GM12873 (cell line): ENCODE measurements at regions not wholly inside any gene's neighbourhood (a gene's known extent, or its start where the extent isn't known, plus 50 kb on each side); places are given as distances from the start of the nearest gene placed in this dataset.

Experiments
- CTCF ChIP-seq: IDR thresholded peaks from 2 replicates; pipeline ENCODE4 v1.5.1; 2012; ENCODE audit warnings: low read depth, mild to moderate bottlenecking, moderate library complexity, low read length, control low read depth; ENCODE audit not compliant: insufficient read depth; ENCODE audit errors: missing control alignments

GRCh38 chr14:51468523-51468922 is 183.2 kb upstream of the FRMD6 start:
- no peak for TF ChIP-seq CTCF

GRCh38 chr14:51472881-51473280 is 178.8 kb upstream of the FRMD6 start:
- TF ChIP-seq CTCF: no peak

GRCh38 chr14:51473351-51473750 is 178.4 kb upstream of the FRMD6 start:
- TF ChIP-seq CTCF: no peak

GRCh38 chr14:51473808-51474565 is 177.7 kb upstream of the FRMD6 start:
- TF ChIP-seq CTCF: no peak

GRCh38 chr14:51474854-51475253 is 176.9 kb upstream of the FRMD6 start:
- no peak for TF ChIP-seq CTCF

- no peak for TF ChIP-seq CTCF
Measured at GRCh38 chr14:51478175-51478621, 173.5 kb upstream of the FRMD6 start.

GRCh38 chr14:51479584-51480325 is 172.0 kb upstream of the FRMD6 start:
- no peak for TF ChIP-seq CTCF
